Fibroblast of skin of right quadriceps (primary cell): ENCODE measurements at regions not wholly inside any gene's neighbourhood (a gene's known extent, or its start where the extent isn't known, plus 50 kb on each side); places are given as distances from the start of the nearest gene placed in this dataset.
"Not testable (repeated sequence)": the region's sequence is repeated elsewhere in the genome, so short reads cannot be mapped to it uniquely, and the experiment has no call there.

ENCODE experiments used
- DNase-seq: peaks from one replicate; pipeline ENCODE4 v3.0.0-alpha.2; 2013

DNA sequence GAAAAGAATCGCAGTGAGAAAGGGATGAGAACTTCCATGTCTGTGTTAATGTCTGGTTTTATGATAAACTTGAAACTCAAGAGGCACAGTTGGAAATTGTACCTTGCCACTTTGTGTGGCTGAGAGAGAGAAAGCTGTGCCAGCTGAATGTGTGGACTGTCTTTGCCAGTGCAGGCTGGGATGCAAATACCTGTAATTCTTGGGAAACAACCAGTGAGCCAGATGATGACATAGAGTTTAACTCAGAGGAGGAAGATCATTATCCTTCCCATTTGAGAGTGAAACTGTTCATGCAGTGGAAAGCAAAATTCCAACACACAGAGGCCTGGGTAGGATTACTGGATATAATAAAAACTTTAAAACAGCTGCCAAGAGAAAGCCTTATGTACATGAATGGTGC lies 141.5 kb upstream of the NPAP1 start:
- not testable (repeated sequence) for DNase-seq

DNA sequence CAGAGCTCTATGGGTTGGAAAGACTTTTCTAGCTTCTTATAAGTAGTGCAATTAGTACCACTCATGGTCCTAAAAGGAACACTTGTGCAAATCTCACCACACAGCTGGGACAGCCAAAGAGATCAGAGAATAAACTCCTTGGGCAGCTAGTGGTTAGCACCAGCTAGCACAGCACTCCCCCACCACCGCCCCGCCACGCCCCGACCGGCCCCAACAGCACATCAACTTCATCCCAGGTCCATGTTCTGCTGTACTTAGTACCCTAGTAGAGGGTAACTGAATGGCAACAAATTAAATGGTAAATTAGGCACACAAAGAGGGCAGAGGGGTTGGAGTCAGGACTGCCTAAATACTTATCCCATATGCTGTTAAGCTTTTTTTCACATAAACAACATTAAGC lies 118.3 kb upstream of the NPAP1 start:
- DNase-seq, result not testable (repeated sequence)

DNA sequence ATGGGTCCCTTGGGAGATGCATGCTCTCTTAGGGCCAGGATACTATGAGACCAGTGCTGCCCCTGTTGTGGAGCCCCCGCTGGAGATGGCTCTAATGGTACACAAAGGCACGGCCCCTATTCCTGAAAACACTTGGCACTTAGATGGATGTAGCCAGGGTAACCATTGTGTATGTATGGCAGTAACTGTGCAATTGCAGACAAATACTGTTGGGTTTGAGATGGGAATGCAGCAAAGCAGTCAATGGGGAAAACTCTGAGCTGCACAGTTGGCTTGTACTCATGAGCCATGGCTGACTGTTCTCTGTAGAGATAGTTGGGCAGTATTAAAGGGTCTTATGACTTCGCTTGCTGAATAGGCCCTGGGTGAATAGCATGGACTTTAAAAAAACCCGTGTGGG lies 67.9 kb upstream of the NPAP1 start:
- no peak for DNase-seq

DNA sequence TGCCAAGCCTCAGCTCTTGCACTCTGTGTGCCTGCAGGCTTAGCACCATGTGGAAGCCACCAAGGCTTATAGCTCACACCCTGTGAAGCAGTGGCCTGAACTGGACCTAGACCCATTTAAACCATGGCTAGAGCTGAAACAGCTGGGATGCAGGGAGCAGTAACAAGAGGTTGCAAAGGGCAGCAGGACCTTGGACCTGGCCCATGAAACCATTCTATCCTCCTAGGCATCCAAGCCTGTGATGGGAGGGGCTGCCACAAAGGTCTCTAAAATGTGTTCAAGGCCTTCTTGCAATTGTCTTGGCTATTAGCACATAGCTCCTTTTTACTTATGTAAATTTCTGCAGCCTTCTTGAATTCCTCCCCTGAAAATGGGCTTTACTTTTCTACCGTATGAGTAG lies 57.9 kb upstream of the NPAP1 start:
- DNase-seq, result no peak

DNA sequence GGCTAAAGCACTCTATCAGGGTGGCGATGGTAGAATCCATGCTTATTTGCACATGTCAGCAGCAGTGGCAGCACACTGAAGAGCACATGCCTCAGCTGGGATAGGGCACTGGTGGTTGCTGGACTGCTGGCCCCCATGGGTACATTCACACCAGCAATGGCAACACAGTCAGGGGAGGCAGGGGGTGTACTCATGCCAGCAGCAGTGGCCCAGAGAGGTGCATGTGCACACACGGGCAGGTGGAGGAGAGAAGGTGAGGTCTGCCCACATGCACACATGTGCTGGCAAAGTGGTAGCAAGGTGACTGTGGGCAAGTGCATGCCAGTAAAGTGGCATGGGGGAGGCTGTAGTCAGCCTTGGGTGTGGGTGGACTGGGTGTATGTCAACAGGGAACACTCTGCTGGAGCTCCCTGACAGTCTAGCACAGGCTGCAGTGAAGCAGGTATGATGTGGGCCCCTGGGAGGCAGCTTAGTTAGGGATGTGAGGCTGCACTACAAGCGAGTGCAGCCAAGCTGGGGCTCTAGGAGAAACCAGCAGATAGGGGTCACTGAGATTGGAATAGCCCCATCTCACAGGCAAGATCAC lies 53.9 kb upstream of the NPAP1 start:
- no peak for DNase-seq
